ENCODE measurements at regions not wholly inside any gene's neighbourhood (a gene's known extent, or its start where the extent isn't known, plus 50 kb on each side); places are given as distances from the start of the nearest gene placed in this dataset.
"Not testable (repeated sequence)": the region's sequence is repeated elsewhere in the genome, so short reads cannot be mapped to it uniquely, and the experiment has no call there.

GRCh38 chr2:51368250-51368649, 336.3 kb upstream of the NRXN1 start:
- no peak for DNase-seq

GRCh38 chr2:51350100-51350499, 318.2 kb upstream of the NRXN1 start:
- DNase-seq, result no peak

DNA sequence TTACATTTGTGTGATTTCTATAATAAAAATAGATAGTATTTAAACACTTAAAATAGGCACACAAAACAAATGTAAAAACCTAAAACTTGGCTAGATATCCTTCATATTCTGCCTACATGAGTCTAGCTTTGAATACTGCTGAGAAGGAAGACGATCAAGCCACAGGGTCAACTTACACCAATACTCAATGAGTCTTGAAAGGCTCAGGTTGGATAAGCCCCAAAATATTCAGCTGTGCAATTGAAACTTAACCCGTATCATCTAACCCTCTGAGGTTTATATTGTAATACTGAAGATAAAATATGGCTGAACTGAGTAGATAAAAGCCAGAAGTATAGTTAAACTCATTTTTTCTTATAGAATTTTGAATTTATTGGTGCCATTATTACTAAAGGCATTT, 313.0 kb upstream of the NRXN1 start:
- no peak for DNase-seq

DNA sequence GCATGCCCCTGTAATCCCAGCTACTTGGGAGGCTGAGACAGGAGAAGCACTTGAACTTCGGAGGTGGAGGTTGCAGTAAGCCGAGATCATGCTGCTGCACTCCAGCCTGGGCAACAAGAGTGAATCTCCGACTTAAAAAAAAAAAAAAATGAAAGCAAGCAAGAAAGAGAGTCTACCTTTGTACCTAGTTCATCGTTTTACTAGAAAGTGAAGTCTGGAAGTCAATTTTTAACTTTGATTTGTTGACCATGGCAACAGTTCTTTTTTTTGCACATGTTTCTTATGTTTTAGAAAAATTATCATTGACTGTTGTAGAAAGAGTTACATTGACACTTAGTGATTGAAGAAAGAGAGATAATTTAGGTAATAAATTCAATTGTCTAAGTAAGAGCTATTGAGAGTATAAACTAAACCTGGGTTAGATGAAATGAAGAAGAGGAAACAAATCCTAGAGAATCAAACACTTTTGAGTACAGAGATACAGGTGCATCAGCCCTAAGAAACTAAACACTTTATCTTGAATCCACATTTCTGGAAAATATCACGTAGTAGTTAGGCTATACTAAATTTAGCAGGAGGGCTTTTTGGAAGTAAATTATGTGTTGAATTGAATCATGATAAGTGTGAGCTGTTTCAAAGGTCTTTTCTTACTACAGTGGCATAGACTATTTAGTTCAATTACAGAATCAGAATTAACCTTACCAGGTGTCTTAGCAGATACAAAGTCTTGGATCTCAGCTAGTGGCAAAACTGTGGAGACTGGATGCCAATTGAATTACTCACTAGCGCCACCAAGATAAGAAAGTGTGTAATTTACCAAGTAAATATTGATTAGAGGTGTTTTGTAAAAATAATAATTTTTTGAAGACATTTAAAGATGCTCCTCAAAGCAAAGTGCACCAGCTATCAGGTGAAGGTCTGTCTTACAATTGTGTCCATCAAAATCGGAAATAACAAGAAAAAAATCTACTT, 303.4 kb upstream of the NRXN1 start:
- DNase-seq, result no peak

GRCh38 chr2:51329512-51329911, 297.6 kb upstream of the NRXN1 start:
- DNase-seq, result no peak

- DNase-seq, result no peak
These were observed 292.1 kb upstream of the NRXN1 start for GRCh38 chr2:51324051-51324450.

DNA sequence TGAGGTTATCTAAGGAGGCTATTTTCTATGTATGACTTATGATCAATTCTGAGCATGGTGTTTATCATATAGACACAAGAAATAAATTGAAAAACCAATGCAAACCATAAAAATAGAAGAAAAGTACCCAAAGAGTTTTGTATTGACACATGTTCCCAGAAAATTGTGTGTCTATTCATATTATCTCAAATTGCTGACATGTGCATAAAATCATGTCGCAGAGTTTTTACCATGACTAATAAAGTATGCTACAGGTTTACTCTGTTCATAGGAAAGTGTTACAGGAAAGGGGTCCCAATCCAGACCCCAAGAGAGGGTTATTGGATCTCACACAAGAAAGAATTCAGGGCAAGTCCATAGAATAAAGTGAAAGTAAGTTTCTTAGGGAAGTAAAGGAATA, 290.7 kb upstream of the NRXN1 start:
- DNase-seq, result no peak

- DNase-seq, result no peak
These were observed 272.4 kb upstream of the NRXN1 start for GRCh38 chr2:51304311-51304710.

GRCh38 chr2:51301381-51301780, 269.4 kb upstream of the NRXN1 start:
- no peak for DNase-seq

- no peak for DNase-seq
These were observed 267.4 kb upstream of the NRXN1 start for GRCh38 chr2:51299370-51299769.

DNA sequence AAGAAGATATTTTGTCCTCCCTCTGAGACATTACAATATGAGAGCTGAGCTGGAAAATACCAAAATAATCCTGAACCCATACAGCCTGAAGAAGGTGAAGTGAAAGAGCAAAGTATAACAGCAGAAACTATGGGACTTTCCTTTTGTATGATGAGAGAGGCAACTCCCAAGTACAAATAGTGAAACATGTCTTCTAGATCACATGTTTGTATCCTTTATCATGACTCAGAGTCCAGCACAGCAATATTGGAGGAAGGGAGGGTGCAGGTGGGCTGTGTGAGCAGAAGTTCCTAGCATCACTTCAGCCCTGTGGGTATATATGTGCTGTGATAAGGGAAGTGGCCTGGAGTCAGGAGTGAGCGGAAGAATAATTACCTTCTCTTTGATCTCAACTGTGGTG, 265.6 kb upstream of the NRXN1 start:
- DNase-seq, result no peak

DNA sequence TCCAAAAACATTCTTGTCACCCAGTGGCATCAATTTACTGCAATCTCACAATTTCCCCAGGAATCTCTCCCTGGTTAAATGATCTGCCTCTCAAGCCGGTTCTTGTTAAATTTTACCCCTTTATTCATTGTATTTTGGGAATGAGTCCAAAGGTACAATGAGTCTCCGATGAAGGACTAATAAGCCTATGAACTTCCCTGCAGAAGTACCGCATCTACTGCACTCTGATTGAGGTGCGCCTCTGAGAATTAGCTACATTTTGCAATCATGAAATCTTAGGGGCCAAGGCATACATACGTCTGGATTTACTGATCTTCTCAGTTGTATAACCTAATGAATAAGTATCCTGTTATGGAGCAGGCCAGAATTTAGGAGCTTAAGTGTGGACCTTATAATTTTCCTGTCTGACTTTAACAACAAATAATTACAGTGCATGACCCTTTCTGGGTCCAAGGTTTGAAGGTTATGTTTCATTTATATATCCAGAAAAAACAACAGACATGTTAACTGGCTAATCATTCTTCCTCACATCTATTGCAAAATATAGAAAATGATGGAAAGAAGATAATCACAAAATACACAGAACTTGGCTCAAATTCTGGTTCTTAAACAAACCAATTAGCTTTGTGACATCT, 261.8 kb upstream of the NRXN1 start:
- DNase-seq, result no peak

DNA sequence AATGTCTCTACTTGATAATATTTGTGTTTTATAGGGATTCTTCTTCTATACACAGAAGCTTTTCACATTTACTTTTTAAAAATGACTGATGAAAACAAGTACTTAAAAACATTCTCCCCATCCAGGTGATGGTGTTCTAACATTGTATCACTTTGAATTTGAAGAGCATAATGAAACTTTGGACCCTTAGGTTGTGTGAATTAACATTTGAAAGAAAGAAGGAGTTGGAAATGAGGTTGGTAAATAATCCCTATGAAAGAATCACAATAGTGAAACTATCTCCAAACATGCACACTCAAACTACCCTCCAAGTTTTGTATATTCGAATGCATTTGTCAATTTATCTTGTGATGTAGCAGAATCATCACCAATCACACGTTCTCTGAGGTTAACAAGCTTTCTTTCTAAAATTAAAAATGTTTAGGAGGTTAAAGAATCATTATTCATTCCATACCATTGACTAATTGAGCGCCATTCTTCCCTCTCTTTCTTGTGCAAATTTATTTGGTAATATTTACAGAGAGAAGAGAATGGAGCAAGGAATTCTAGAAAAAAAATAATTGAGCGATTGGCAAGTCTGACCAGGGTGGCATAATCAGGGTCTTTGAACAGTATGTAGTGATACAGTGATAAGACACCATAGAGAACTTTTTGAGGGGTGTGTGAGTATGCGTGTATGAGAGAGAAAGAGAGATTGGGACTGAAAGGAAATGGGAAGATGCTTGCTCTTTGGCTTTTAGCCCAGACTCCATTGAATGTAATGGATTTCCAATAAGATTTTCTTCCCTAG, 260.0 kb upstream of the NRXN1 start:
- no peak for DNase-seq

DNA sequence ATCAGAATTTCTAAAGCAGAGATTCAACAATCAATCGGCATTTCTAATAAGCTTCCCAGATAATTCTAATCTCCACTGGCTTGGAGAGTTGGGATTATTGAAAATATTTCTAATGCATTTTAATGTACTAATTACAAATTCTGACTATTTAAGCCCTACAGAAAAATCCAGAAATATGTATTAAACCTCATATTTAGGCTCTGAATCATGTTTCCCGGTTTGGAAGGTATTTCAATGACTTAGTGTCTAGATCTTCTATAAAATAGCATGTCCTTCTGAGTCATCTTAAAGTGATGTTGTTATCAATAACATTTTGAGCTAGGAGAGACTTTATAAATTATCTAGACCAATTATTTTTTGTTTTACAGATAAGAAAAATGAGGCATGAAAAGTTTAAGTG, 258.8 kb upstream of the NRXN1 start:
- no peak for DNase-seq

GRCh38 chr2:51289045-51289444, 257.1 kb upstream of the NRXN1 start:
- DNase-seq, result no peak

DNA sequence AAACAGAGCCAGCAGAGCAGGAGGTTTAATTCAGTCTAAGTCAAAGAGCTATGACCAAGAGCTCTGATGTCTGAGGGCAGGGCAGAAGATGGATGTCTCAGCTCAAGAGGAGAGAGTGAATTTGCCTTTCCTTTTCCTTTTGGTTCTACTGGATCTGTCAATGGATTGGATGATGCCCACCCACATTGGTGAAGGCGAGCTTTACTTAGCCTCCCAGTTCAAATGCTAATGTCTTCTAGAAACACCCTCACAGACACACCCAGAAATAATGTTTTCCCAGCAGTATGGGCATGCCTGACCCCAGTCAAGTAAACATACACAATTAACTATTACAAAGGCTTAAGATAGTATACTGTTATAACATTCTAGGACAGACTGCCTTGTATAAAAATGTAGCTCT, 236.3 kb upstream of the NRXN1 start:
- DNase-seq, result no peak

DNA sequence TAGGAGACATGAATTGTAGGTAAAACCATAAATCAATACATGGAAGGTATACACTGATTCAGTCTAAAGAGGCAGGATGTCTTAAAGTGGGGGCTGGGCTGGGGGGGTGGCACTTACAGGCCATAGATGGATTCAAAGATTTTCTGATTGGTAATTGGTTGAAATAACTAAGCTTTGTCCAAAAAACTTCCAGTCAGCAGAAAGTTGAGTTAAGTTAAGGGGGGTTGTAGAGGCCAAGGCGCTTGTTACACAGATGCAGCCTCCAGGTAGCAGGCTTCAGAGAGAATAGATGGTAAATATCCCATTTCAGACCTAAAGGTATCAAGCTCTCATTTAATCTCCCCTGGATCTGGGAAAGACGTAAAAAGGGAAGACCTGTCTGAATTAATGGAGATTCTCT, 233.6 kb upstream of the NRXN1 start:
- DNase-seq, result no peak

DNA sequence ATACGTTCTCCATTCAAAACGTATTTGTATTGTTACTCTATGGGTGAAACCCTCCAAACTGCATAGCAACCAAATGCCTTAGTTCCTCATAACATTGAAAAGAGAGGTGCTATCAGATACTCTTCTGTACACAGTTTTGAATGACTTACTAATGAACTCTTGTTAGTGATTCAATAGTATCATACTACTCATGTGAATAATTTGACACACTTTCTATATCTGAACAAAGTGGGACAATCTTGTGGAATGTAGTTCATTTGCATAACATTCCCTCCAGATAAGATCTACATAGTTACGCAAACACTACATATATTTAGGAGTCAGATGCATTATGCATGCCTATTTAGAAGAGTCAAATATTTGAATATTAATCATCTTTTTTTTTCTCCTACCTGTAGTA, 232.0 kb upstream of the NRXN1 start:
- no peak for DNase-seq

DNA sequence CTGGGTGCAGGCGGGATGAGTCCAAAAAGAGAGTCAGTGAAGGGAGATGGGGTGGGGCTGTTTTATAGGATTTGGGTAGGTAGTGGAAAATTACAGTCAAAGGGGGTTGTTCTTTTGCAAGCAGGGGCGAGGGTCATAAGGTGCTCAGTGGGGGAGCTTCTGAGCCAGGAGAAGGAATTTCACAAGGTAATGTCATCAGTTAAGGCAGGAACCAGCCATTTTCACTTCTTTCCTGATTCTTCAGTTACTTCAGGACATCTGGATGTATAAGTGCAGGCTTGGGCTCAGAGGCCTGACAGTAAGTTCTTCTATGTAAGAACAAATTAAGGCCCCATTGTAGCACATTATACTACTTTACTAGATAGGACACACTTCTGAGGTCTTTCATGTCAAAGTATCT, 231.2 kb upstream of the NRXN1 start:
- not testable (repeated sequence) for DNase-seq

DNA sequence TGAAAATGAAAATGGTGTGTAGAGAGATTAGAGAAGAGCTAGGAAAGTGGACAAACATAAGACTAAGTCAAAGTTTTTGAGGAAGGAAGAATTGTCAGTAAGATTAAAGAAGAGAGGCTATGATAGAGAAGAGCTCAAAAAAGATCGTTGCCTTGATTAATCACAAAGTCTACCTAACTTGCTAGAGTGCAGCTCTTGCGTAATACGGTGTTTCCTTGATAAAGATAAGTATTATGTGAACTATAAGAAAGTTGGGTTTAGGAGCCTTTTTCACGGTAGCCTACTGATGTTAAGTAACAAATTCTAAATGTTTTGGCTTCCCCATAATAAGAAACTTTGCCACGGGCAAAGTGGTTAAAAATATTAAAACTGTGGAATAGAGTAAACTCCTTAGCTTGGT, 226.4 kb upstream of the NRXN1 start:
- DNase-seq, result no peak

GRCh38 chr2:51256736-51257135, 224.8 kb upstream of the NRXN1 start:
- DNase-seq, result no peak

- DNase-seq, result no peak
These were observed 219.4 kb upstream of the NRXN1 start for GRCh38 chr2:51251356-51251755.
